ENCODE measurements at regions not wholly inside any gene's neighbourhood (a gene's known extent, or its start where the extent isn't known, plus 50 kb on each side); places are given as distances from the start of the nearest gene placed in this dataset.

DNA sequence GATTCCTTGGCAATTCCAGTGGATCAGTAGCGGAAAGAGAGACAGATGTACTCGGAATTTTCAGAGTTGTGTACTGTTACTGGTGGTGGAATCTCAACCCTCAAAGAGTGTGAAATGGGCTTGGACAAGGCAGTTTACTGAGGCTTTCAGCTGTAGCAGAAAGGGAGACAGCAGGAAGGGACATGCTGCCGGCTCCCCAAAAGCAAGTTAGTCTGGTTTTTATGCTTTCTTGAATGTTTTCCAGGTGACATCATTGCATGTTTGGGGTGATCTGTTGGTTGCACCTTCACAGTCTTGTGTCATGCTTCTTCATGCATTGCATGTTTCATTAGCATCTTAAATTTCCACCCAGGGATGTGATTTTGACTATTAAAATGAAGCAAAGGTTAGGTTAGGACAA, 1282.2 kb downstream of the ADGRL3 start:
- H3K27ac ChIP-seq = no peak overlapping the region
- intact Hi-C loops (cut with DNase I; ENCODE audit: low total_unique reads) = no loop called here
- 89 to 90% methylated on average over 3 of the region's 3 CpGs for WGBS, 2 donors
- DNase-seq = no peak
- H3K36me3 ChIP-seq (ENCODE audit: low read depth, missing control alignments) = no peaks in the 10 kb centered on the region
- no peak for TF ChIP-seq POLR2A (IDR thresholded peaks at IDR 0.05)
- TF ChIP-seq, protein P1, sequence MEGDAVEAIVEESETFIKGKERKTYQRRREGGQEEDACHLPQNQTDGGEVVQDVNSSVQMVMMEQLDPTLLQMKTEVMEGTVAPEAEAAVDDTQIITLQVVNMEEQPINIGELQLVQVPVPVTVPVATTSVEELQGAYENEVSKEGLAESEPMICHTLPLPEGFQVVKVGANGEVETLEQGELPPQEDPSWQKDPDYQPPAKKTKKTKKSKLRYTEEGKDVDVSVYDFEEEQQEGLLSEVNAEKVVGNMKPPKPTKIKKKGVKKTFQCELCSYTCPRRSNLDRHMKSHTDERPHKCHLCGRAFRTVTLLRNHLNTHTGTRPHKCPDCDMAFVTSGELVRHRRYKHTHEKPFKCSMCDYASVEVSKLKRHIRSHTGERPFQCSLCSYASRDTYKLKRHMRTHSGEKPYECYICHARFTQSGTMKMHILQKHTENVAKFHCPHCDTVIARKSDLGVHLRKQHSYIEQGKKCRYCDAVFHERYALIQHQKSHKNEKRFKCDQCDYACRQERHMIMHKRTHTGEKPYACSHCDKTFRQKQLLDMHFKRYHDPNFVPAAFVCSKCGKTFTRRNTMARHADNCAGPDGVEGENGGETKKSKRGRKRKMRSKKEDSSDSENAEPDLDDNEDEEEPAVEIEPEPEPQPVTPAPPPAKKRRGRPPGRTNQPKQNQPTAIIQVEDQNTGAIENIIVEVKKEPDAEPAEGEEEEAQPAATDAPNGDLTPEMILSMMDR (IDR thresholded peaks at IDR 0.05) = no peak
- no peak overlapping the region for H3K4me3 ChIP-seq
- no peaks in the 10 kb centered on the region for H3K9me3 ChIP-seq
- no peaks in the 10 kb centered on the region for H3K27me3 ChIP-seq
- H3K4me1 ChIP-seq = no peaks in the 10 kb centered on the region

DNA sequence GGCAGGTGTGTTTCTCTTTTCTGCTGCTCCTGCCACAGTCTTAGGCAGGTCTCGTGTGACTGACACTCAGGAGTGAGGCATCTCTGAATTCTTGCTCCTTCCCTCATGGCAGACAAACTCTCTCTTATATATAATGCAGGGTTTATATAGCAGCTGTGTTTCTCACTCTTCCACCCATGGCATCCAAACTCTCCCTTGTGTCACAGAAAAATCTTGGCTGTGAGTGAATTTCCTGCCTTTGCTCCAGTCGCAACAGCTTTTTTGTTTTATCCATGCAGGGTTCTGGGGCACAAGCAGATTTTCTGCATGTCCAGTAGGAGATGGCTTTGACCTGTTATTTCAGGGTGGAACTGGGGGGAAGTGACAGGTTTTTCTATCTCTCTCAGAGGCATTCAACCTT, 1275.5 kb downstream of the ADGRL3 start:
- Histone ChIP-seq H3K4me3 (no peak overlapping the region), H3K27ac (no peak overlapping the region), H3K4me1 (no peaks in the 10 kb centered on the region), H3K9me3 (no peaks in the 10 kb centered on the region), H3K27me3 (no peaks in the 10 kb centered on the region), H3K36me3 (ENCODE audit: low read depth, missing control alignments) (no peaks in the 10 kb centered on the region)
- DNase-seq = no peak
- 50 to 56% methylated on average over 2 of the region's 2 CpGs for WGBS, 2 donors
- intact Hi-C loops (cut with DNase I; ENCODE audit: low total_unique reads) = no loop called here
- TF ChIP-seq, protein P1 (IDR thresholded peaks at IDR 0.05) = no peak
- TF ChIP-seq POLR2A (IDR thresholded peaks at IDR 0.05) = no peak

DNA sequence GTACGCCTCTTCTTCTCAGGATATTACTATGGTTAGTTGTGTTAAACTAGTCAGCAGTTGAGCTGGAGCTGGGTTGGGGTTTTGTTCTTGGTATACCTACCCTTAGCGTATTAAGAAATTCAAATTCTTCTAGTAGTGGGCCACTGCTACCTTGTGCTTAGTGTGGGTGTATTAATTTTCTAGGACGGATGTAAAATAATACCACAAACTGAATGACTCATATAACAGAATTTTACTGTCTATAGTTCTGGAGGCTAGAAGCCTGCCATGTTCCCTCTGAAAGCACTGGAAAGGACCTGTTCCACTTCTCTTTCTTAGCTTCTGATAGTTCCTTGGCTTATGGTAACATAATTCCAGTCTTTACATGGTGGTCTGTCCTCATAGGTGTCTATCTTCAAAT, 1274.7 kb downstream of the ADGRL3 start:
- no peaks in the 10 kb centered on the region for H3K36me3 ChIP-seq (ENCODE audit: low read depth, missing control alignments)
- no peak overlapping the region for H3K4me3 ChIP-seq
- TF ChIP-seq, protein P1 (IDR thresholded peaks at IDR 0.05) = no peak
- TF ChIP-seq POLR2A (IDR thresholded peaks at IDR 0.05) = no peak
- H3K9me3 ChIP-seq = no peaks in the 10 kb centered on the region
- no peaks in the 10 kb centered on the region for H3K4me1 ChIP-seq
- 92 to 95% methylated on average over 3 of the region's 3 CpGs for WGBS, 2 donors
- no peak overlapping the region for H3K27ac ChIP-seq
- H3K27me3 ChIP-seq = no peaks in the 10 kb centered on the region
- DNase-seq = no peak
- intact Hi-C loops (cut with DNase I; ENCODE audit: low total_unique reads) = no loop called here

- intact Hi-C loops (cut with DNase I; ENCODE audit: low total_unique reads) = no loop called here
- Histone ChIP-seq H3K9me3 (no peaks in the 10 kb centered on the region), H3K36me3 (ENCODE audit: low read depth, missing control alignments) (no peaks in the 10 kb centered on the region), H3K27ac (no peak overlapping the region), H3K4me3 (no peak overlapping the region), H3K4me1 (no peaks in the 10 kb centered on the region), H3K27me3 (no peaks in the 10 kb centered on the region)
- DNase-seq = no peak
- no peak for TF ChIP-seq POLR2A (IDR thresholded peaks at IDR 0.05)
- TF ChIP-seq, protein P1 (IDR thresholded peaks at IDR 0.05) = no peak
- 90% methylated on average over 1 of the region's 1 CpG for WGBS, 2 donors
These were observed 1270.9 kb downstream of the ADGRL3 start for GRCh38 chr4:62471021-62471420.

DNA sequence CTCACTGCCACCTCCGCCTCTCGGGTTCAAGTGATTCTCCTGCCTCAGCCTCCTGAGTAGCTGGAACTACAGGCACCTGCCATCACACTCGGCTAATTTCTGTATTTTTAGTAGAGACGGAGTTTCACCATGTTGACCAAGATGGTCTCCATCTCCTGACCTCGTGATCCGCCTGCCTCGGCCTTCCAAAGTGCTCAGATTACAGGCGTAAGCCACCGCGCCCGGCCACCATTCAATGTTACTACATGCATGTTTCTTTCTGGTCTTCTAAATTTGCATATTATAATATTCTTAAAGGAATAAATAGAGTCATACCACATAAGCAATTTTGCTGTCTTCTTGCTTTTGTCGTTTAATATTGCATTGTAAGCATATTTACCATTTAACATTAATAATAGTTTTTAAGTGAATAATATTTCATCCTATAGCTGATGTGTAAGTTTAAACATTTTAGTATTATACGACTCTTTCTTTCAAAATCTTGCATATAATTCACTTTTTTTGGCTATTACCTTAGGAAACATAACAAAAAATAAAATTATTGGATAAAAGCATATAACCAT, 1270.4 kb downstream of the ADGRL3 start:
- H3K4me3 ChIP-seq = no peak overlapping the region
- TF ChIP-seq POLR2A (IDR thresholded peaks at IDR 0.05) = no peak
- TF ChIP-seq, protein P1 (IDR thresholded peaks at IDR 0.05) = no peak
- DNase-seq = no peak
- H3K9me3 ChIP-seq = no peaks in the 10 kb centered on the region
- WGBS, 2 donors = 76 to 81% methylated on average over 13 of the region's 13 CpGs
- intact Hi-C loops (cut with DNase I; ENCODE audit: low total_unique reads) = no loop called here
- H3K4me1 ChIP-seq = no peaks in the 10 kb centered on the region
- H3K36me3 ChIP-seq (ENCODE audit: low read depth, missing control alignments) = no peaks in the 10 kb centered on the region
- no peaks in the 10 kb centered on the region for H3K27me3 ChIP-seq
- no peak overlapping the region for H3K27ac ChIP-seq

All from testis (tissue), 2 donors.